Suprapubic skin (tissue), 4 donors: ENCODE measurements at regions not wholly inside any gene's neighbourhood (a gene's known extent, or its start where the extent isn't known, plus 50 kb on each side); places are given as distances from the start of the nearest gene placed in this dataset.

ENCODE experiments used
- DNase-seq, 2 donors: peaks; one replicate each; pipeline ENCODE4 v3.0.0-alpha.2; 2019; ENCODE audit warnings: low spot score in 2 of 2
- H3K27ac ChIP-seq: fragments of 200-600 bp; sonication (generic); one replicate; pipeline ENCODE4 v1.5.1; 2019
- H3K27me3 ChIP-seq: fragments of 200-600 bp; sonication (generic); one replicate; pipeline ENCODE4 v1.5.1; 2019
- H3K36me3 ChIP-seq: fragments of 200-600 bp; sonication (generic); one replicate; pipeline ENCODE4 v1.5.1; 2019
- H3K4me1 ChIP-seq: fragments of 200-600 bp; sonication (generic); one replicate; pipeline ENCODE4 v1.5.1; 2019
- H3K4me3 ChIP-seq: fragments of 200-600 bp; sonication (generic); one replicate; pipeline ENCODE4 v1.5.1; 2019; ENCODE audit warnings: mild to moderate bottlenecking
- H3K9me3 ChIP-seq: fragments of 200-600 bp; sonication (generic); one replicate; pipeline ENCODE4 v1.5.1; 2019
- CTCF ChIP-seq, 2 donors: fragments of 200-600 bp in 1 of 2; fragments of 450-650 bp in 1 of 2; sonication (generic) in 1 of 2; IDR thresholded peaks; one replicate each; pipeline ENCODE4 v1.5.1; 2016 to 2019; ENCODE audit warnings: antibody characterized with exemption in 2 of 2, mild to moderate bottlenecking in 1 of 2, moderate library complexity in 1 of 2
- EP300 ChIP-seq: sonication (generic); formaldehyde crosslinking; IDR thresholded peaks from one replicate; pipeline ENCODE4 v1.6.1; 2017; ENCODE audit warnings: antibody characterized with exemption
- POLR2A ChIP-seq, 2 donors: fragments of 450-650 bp; IDR thresholded peaks; one replicate each; pipeline ENCODE4 v1.6.1; 2017; ENCODE audit warnings: antibody characterized with exemption in 2 of 2, mild to moderate bottlenecking in 2 of 2, moderate library complexity in 2 of 2
- POLR2AphosphoS5 ChIP-seq, 3 donors: sonication (generic); formaldehyde crosslinking; IDR thresholded peaks; one replicate each; pipeline ENCODE4 v1.6.1; 2017; ENCODE audit warnings: antibody characterized with exemption in 3 of 3
- WGBS: methylation state at CpG from one replicate; pipeline ENCODE4 v1.1.5; 2018; 5-methylcytosine and 5-hydroxymethylcytosine counted together

DNA sequence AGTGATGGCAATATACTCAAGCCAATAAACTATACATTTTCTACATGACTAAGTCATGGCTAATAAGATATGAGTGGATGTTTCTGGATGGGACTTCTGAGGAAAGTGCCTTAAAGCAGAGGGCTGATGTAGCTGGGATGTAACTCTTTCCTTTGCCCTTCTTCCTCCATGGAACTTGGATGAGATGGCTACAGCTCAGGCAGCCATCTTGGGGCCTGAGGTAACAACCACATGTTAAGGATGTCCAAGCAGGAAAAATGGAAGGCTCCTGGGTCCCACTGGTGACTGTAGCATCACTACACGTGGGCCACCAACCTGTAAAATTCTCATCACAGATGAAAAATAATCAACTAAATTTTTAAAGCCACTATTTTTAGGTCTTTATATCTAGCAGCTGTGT lies 54.4 kb upstream of the GRIP1 start:
- no peaks in the 10 kb centered on the region for H3K36me3 ChIP-seq
- 60% methylated on average over 1 of the region's 1 CpG for WGBS
- no peak for DNase-seq
- no peaks in the 10 kb centered on the region for H3K4me1 ChIP-seq
- no peaks in the 10 kb centered on the region for H3K27me3 ChIP-seq
- H3K4me3 ChIP-seq: no peak overlapping the region
- no peak overlapping the region for H3K27ac ChIP-seq
- H3K9me3 ChIP-seq: no peaks in the 10 kb centered on the region
- no peak for TF ChIP-seq EP300
- no peak for TF ChIP-seq POLR2AphosphoS5 (IDR thresholded peaks at IDR 0.05)
- no peak for TF ChIP-seq CTCF (IDR thresholded peaks at IDR 0.05)

- no peaks in the 10 kb centered on the region for H3K9me3 ChIP-seq
- no peaks in the 10 kb centered on the region for H3K36me3 ChIP-seq
- TF ChIP-seq POLR2A (IDR thresholded peaks at IDR 0.05) (no peak), EP300 (no peak), POLR2AphosphoS5 (IDR thresholded peaks at IDR 0.05) (no peak), CTCF (IDR thresholded peaks at IDR 0.05) (no peak)
- no peaks in the 10 kb centered on the region for H3K27me3 ChIP-seq
- H3K4me3 ChIP-seq: no peak overlapping the region
- DNase-seq: no peak
- H3K4me1 ChIP-seq: no peaks in the 10 kb centered on the region
- no peak overlapping the region for H3K27ac ChIP-seq
- 82% methylated on average over 4 of the region's 4 CpGs for WGBS
Observed at GRCh38 chr12:66733839-66734238, 55.0 kb upstream of the GRIP1 start.

DNA sequence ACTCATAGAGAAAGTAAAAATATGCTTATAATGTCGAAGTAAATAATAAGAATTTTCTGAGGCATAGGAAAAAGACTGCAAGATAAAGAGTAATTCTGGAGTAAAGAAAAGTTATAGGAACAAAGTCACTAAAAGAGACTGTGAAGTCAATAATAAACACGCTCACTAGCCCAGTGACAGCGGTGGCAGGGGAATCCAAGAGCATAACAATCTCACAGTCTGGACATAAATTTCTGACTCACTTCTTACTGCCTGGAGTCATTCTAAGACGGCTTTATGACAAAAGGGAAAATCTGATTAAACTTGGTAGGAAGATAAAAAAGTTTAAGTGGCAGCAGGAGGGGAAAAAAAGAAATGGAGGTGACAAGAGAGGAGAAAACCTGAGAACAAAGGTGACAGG lies 56.4 kb upstream of the GRIP1 start:
- TF ChIP-seq POLR2AphosphoS5 (IDR thresholded peaks at IDR 0.05): no peak
- TF ChIP-seq EP300: no peak
- no peak for TF ChIP-seq CTCF (IDR thresholded peaks at IDR 0.05)
- no peak for TF ChIP-seq POLR2A (IDR thresholded peaks at IDR 0.05)
- no peaks in the 10 kb centered on the region for H3K36me3 ChIP-seq
- no peaks in the 10 kb centered on the region for H3K9me3 ChIP-seq
- WGBS: 76% methylated on average over 4 of the region's 4 CpGs
- no peak overlapping the region for H3K27ac ChIP-seq
- H3K4me1 ChIP-seq: no peaks in the 10 kb centered on the region
- H3K4me3 ChIP-seq: no peak overlapping the region
- no peak for DNase-seq
- H3K27me3 ChIP-seq: no peaks in the 10 kb centered on the region

GRCh38 chr12:66736931-66737330 lies 58.1 kb upstream of the GRIP1 start:
- DNase-seq: no peak
- Histone ChIP-seq H3K27ac (no peak overlapping the region), H3K36me3 (no peaks in the 10 kb centered on the region), H3K4me1 (peaks cover 2% of the 10 kb centered on the region), H3K27me3 (no peaks in the 10 kb centered on the region), H3K4me3 (no peak overlapping the region), H3K9me3 (no peaks in the 10 kb centered on the region)
- TF ChIP-seq POLR2A (IDR thresholded peaks at IDR 0.05): no peak
- no peak for TF ChIP-seq EP300
- TF ChIP-seq CTCF (IDR thresholded peaks at IDR 0.05): no peak
- TF ChIP-seq POLR2AphosphoS5 (IDR thresholded peaks at IDR 0.05): no peak
- WGBS: 79% methylated on average over 4 of the region's 4 CpGs

GRCh38 chr12:66739266-66739665 lies 60.4 kb upstream of the GRIP1 start:
- Histone ChIP-seq H3K4me1 (peaks cover 2% of the 10 kb centered on the region), H3K27me3 (no peaks in the 10 kb centered on the region), H3K27ac (no peak overlapping the region), H3K36me3 (no peaks in the 10 kb centered on the region), H3K4me3 (no peak overlapping the region), H3K9me3 (no peaks in the 10 kb centered on the region)
- DNase-seq: no peak
- WGBS: 100% methylated on average over 1 of the region's 1 CpG
- TF ChIP-seq CTCF (IDR thresholded peaks at IDR 0.05) (no peak), POLR2AphosphoS5 (IDR thresholded peaks at IDR 0.05) (no peak), POLR2A (IDR thresholded peaks at IDR 0.05) (no peak), EP300 (no peak)
